Liver (tissue), 8 donors: ENCODE measurements at regions not wholly inside any gene's neighbourhood (a gene's known extent, or its start where the extent isn't known, plus 50 kb on each side); places are given as distances from the start of the nearest gene placed in this dataset.

Source experiments
- DNase-seq: peaks from one replicate; pipeline ENCODE4 v3.0.0-alpha.2; 2017; ENCODE audit warnings: low spot score
- H3K27ac ChIP-seq, 2 donors: one replicate each; pipeline ENCODE4 v1.7.0; 2013; ENCODE audit warnings: inconsistent platforms in 2 of 2, low read length in 2 of 2, control low read depth in 1 of 2, low read depth in 1 of 2, mild to moderate bottlenecking in 1 of 2
- H3K27me3 ChIP-seq, 4 donors: one replicate each; pipeline versions ENCODE4 v1.6.1 to v1.7.0; 2013; ENCODE audit warnings: low read length in 3 of 4, inconsistent platforms in 1 of 4, mild to moderate bottlenecking in 1 of 4, moderate library complexity in 1 of 4; ENCODE audit not compliant: control insufficient read depth in 4 of 4, insufficient read depth in 4 of 4
- H3K36me3 ChIP-seq, 4 donors: one replicate each; pipeline versions ENCODE4 v1.6.1 to v1.7.0; 2013; ENCODE audit warnings: low read length in 3 of 4, mild to moderate bottlenecking in 3 of 4, low read depth in 1 of 4, moderate library complexity in 1 of 4; ENCODE audit not compliant: control insufficient read depth in 4 of 4, insufficient read depth in 3 of 4
- H3K4me1 ChIP-seq, 4 donors: one replicate each; pipeline versions ENCODE4 v1.6.1 to v1.7.0; 2013; ENCODE audit warnings: low read length in 3 of 4, mild to moderate bottlenecking in 3 of 4, moderate library complexity in 1 of 4; ENCODE audit not compliant: control insufficient read depth in 4 of 4, insufficient read depth in 4 of 4
- H3K4me3 ChIP-seq, 3 donors: one replicate each; pipeline versions ENCODE4 v1.6.1 to v1.7.0; 2013; ENCODE audit warnings: low read length in 3 of 3, control low read depth in 1 of 3, low read depth in 1 of 3, mild to moderate bottlenecking in 1 of 3
- H3K9ac ChIP-seq, 2 donors: one replicate each; pipeline ENCODE4 v1.7.0; 2013; ENCODE audit warnings: low read length in 2 of 2, mild to moderate bottlenecking in 2 of 2, moderate library complexity in 2 of 2, control low read depth in 1 of 2, low read depth in 1 of 2
- H3K9me3 ChIP-seq, 4 donors: one replicate each; pipeline versions ENCODE4 v1.6.1 to v1.7.0; 2013; ENCODE audit warnings: low read length in 3 of 4; ENCODE audit not compliant: control insufficient read depth in 4 of 4
- EGR1 ChIP-seq, 2 donors: IDR thresholded peaks; 2 replicates each; pipeline ENCODE4 v1.6.1; 2016 to 2018; ENCODE audit warnings: antibody characterized with exemption in 2 of 2, low read depth in 2 of 2
- FOXA2 ChIP-seq: IDR thresholded peaks from 2 replicates; pipeline ENCODE4 v1.6.1; 2016; ENCODE audit warnings: antibody characterized with exemption
- GABPA ChIP-seq, 2 donors: IDR thresholded peaks in 1 of 2; conservative IDR thresholded peaks in 1 of 2; 2 replicates each; pipeline ENCODE4 v1.6.1; 2016; ENCODE audit warnings: antibody characterized with exemption in 2 of 2, mild to moderate bottlenecking in 1 of 2, moderate library complexity in 1 of 2
- HNF4A ChIP-seq, 2 donors: conservative IDR thresholded peaks; 2 replicates each; pipeline ENCODE4 v1.6.1; 2016; ENCODE audit warnings: antibody characterized with exemption in 2 of 2, mild to moderate bottlenecking in 2 of 2
- HNF4G ChIP-seq: IDR thresholded peaks from 2 replicates; pipeline ENCODE4 v1.6.1; 2016; ENCODE audit warnings: antibody characterized with exemption
- JUND ChIP-seq, 2 donors: IDR thresholded peaks; 2 replicates each; pipeline ENCODE4 v1.6.1; 2016; ENCODE audit warnings: antibody characterized with exemption in 2 of 2
- MAX ChIP-seq: IDR thresholded peaks from 2 replicates; pipeline ENCODE4 v1.6.1; 2016; ENCODE audit warnings: antibody characterized with exemption
- RAD21 ChIP-seq, 2 donors: IDR thresholded peaks; 2 replicates each; pipeline ENCODE4 v1.6.1; 2016; ENCODE audit warnings: antibody characterized with exemption in 2 of 2, mild to moderate bottlenecking in 2 of 2
- RXRA ChIP-seq, 2 donors: IDR thresholded peaks; 2 replicates each; pipeline ENCODE4 v1.6.1; 2017 to 2018; ENCODE audit warnings: antibody characterized with exemption in 2 of 2, mild to moderate bottlenecking in 1 of 2
- SP1 ChIP-seq: IDR thresholded peaks from 2 replicates; pipeline ENCODE4 v1.6.1; 2018; ENCODE audit warnings: antibody characterized with exemption, mild to moderate bottlenecking
- TAF1 ChIP-seq: conservative IDR thresholded peaks from 2 replicates; pipeline ENCODE4 v1.6.1; 2016; ENCODE audit warnings: antibody characterized with exemption, mild to moderate bottlenecking
- YY1 ChIP-seq: IDR thresholded peaks from 2 replicates; pipeline ENCODE4 v1.6.1; 2016; ENCODE audit warnings: antibody characterized with exemption, mild to moderate bottlenecking
- ZBTB33 ChIP-seq: IDR thresholded peaks from 2 replicates; pipeline ENCODE4 v1.6.1; 2016; ENCODE audit warnings: antibody characterized with exemption
- WGBS: extraction: QIAGEN DNeasy Blood & Tissue Kit; methylation state at CpG from one replicate; pipeline ENCODE4 v1.1.7; 2013; 5-methylcytosine and 5-hydroxymethylcytosine counted together
- TF ChIP-seq, protein P1 (sequence below): fragments of 150-350 bp; IDR thresholded peaks from 2 replicates; pipeline ENCODE4 v1.5.1; 2017; ENCODE audit warnings: improper control_type of control experiment, low read depth, low read length; ENCODE audit not compliant: missing input control
- TF ChIP-seq, protein P2 (sequence below): IDR thresholded peaks from 2 replicates; pipeline ENCODE4 v1.6.1; 2016; ENCODE audit warnings: antibody characterized with exemption, mild to moderate bottlenecking
- TF ChIP-seq, protein P3 (sequence below): IDR thresholded peaks from 2 replicates; pipeline ENCODE4 v1.6.1; 2016; ENCODE audit warnings: antibody characterized with exemption
- donor health status: healthy.
- donor health status: healthy.
- donor health status: healthy.
- donor health status: healthy.
- donor health status: healthy.

GRCh38 chr10:3704565-3705325 lies 80.3 kb downstream of the KLF6 start:
- Histone ChIP-seq H3K27me3 (no peaks in the 10 kb centered on the region), H3K9me3 (no peaks in the 10 kb centered on the region), H3K9ac (no peak overlapping the region), H3K4me3 (no peak overlapping the region), H3K4me1 (peaks cover 0 to 5% (median 2%) of the 10 kb centered on the region in 4 donors), H3K36me3 (no peaks in the 10 kb centered on the region), H3K27ac (no peak overlapping the region)
- TF ChIP-seq FOXA2, result no peak
- 89% methylated on average over 10 of the region's 10 CpGs for WGBS
- DNase-seq, result no peak

- Histone ChIP-seq H3K27ac (no peak overlapping the region), H3K9me3 (no peaks in the 10 kb centered on the region), H3K9ac (no peak overlapping the region), H3K4me1 (peaks cover 0 to 5% (median 2%) of the 10 kb centered on the region in 4 donors), H3K4me3 (no peak overlapping the region), H3K36me3 (no peaks in the 10 kb centered on the region), H3K27me3 (no peaks in the 10 kb centered on the region)
- 34% methylated on average over 1 of the region's 1 CpG for WGBS
- TF ChIP-seq, protein P1, sequence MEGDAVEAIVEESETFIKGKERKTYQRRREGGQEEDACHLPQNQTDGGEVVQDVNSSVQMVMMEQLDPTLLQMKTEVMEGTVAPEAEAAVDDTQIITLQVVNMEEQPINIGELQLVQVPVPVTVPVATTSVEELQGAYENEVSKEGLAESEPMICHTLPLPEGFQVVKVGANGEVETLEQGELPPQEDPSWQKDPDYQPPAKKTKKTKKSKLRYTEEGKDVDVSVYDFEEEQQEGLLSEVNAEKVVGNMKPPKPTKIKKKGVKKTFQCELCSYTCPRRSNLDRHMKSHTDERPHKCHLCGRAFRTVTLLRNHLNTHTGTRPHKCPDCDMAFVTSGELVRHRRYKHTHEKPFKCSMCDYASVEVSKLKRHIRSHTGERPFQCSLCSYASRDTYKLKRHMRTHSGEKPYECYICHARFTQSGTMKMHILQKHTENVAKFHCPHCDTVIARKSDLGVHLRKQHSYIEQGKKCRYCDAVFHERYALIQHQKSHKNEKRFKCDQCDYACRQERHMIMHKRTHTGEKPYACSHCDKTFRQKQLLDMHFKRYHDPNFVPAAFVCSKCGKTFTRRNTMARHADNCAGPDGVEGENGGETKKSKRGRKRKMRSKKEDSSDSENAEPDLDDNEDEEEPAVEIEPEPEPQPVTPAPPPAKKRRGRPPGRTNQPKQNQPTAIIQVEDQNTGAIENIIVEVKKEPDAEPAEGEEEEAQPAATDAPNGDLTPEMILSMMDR, result no peak
- TF ChIP-seq HNF4G, result no peak
- TF ChIP-seq RXRA (IDR thresholded peaks at IDR 0.05), result no peak
- TF ChIP-seq, protein P2, sequence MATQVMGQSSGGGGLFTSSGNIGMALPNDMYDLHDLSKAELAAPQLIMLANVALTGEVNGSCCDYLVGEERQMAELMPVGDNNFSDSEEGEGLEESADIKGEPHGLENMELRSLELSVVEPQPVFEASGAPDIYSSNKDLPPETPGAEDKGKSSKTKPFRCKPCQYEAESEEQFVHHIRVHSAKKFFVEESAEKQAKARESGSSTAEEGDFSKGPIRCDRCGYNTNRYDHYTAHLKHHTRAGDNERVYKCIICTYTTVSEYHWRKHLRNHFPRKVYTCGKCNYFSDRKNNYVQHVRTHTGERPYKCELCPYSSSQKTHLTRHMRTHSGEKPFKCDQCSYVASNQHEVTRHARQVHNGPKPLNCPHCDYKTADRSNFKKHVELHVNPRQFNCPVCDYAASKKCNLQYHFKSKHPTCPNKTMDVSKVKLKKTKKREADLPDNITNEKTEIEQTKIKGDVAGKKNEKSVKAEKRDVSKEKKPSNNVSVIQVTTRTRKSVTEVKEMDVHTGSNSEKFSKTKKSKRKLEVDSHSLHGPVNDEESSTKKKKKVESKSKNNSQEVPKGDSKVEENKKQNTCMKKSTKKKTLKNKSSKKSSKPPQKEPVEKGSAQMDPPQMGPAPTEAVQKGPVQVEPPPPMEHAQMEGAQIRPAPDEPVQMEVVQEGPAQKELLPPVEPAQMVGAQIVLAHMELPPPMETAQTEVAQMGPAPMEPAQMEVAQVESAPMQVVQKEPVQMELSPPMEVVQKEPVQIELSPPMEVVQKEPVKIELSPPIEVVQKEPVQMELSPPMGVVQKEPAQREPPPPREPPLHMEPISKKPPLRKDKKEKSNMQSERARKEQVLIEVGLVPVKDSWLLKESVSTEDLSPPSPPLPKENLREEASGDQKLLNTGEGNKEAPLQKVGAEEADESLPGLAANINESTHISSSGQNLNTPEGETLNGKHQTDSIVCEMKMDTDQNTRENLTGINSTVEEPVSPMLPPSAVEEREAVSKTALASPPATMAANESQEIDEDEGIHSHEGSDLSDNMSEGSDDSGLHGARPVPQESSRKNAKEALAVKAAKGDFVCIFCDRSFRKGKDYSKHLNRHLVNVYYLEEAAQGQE, result no peak
- no peak for TF ChIP-seq FOXA2
- TF ChIP-seq, protein P3, sequence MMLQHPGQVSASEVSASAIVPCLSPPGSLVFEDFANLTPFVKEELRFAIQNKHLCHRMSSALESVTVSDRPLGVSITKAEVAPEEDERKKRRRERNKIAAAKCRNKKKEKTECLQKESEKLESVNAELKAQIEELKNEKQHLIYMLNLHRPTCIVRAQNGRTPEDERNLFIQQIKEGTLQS, result no peak
- no peak for TF ChIP-seq HNF4A (conservative IDR thresholded peaks at IDR 0.05)
- no peak for TF ChIP-seq SP1
- no peak for TF ChIP-seq ZBTB33
- TF ChIP-seq EGR1 (IDR thresholded peaks at IDR 0.05; ENCODE audit: low read depth in 2 of 2), result no peak
- no peak for TF ChIP-seq TAF1
- TF ChIP-seq RAD21 (IDR thresholded peaks at IDR 0.05), result no peak
- TF ChIP-seq MAX, result no peak
- no peak for TF ChIP-seq YY1
- TF ChIP-seq GABPA (IDR thresholded peaks at IDR 0.05 in 1 of 2, conservative IDR thresholded peaks at IDR 0.05 in 1 of 2), result no peak
- TF ChIP-seq JUND (IDR thresholded peaks at IDR 0.05), result no peak
- DNase-seq, result no peak
These were observed 82.4 kb downstream of the KLF6 start for GRCh38 chr10:3702569-3702968.
